K562 (cell line): ENCODE measurements at regions not wholly inside any gene's neighbourhood (a gene's known extent, or its start where the extent isn't known, plus 50 kb on each side); places are given as distances from the start of the nearest gene placed in this dataset.

Experiments
- ATAC-seq: fragments of 200-7000 bp; cut with Tn5 transposase; 3 replicates; pipeline ENCODE4 v1.9.1; 2020; ENCODE audit warnings: moderate library complexity
- BruUV-seq: library from RNA; stranded (reverse); fragments of 400-500 nt; replicated peaks from 2 replicates; lab custom pipeline; 2021; lab: Mats Ljungman, UMichigan
- CTCF ChIA-PET: fragments of 300-600 bp; formaldehyde crosslinking; extraction: SDS; loops from one replicate; lab custom pipeline; 2021; ENCODE audit warnings: low intra/inter-chr PET ratio; lab: Yijun Ruan, JAX
- POLR2A ChIA-PET: fragments of 300-600, 350-650 bp; sonication (Branson Sonifier 250); formaldehyde crosslinking; extraction: SDS; loops from one replicate; lab custom pipeline; 2021; ENCODE audit warnings: antibody characterized with exemption, inconsistent platforms; lab: Yijun Ruan, JAX
- DNase-seq, 4 experiments: peaks; one replicate each; pipeline versions ENCODE4 v3.0.0 to v3.0.0-alpha.2; 2011 to 2018; ENCODE audit warnings: low spot score in 3 of 4, mixed read lengths in 3 of 4; ENCODE audit errors: extremely low read depth in 1 of 4
- FAIRE-seq: peaks from 2 replicates; lab custom pipeline; 2011; peaks lifted over from hg19 to GRCh38; lab: Jason Lieb, UNC
- H2AFZ ChIP-seq: 2 replicates; pipeline ENCODE4 v1.6.0; 2011; ENCODE audit warnings: low read depth, low read length, control low read depth, inconsistent platforms
- H3K27ac ChIP-seq: fragments of 200-600 bp; 3 replicates; pipeline ENCODE4 v1.8.0; 2011; ENCODE audit warnings: low read depth, mild to moderate bottlenecking, control low read depth, inconsistent platforms, low read length, moderate library complexity, mixed read lengths; ENCODE audit errors: extremely low read depth
- H3K27me3 ChIP-seq, 2 experiments: fragments of 300-600 bp in 1 of 2; 2 replicates in 1 of 2; 3 replicates in 1 of 2; pipeline versions ENCODE4 v1.6.0 to v1.8.0; 2011; ENCODE audit warnings: inconsistent platforms in 2 of 2, low read length in 2 of 2, mild to moderate bottlenecking in 1 of 2, mixed read lengths in 1 of 2, moderate library complexity in 1 of 2; ENCODE audit not compliant: control insufficient read depth in 2 of 2, insufficient read depth in 2 of 2
- H3K36me3 ChIP-seq: fragments of 300-600 bp; 3 replicates; pipeline ENCODE4 v1.8.0; 2011; ENCODE audit warnings: mild to moderate bottlenecking, low read length, inconsistent platforms; ENCODE audit not compliant: control insufficient read depth, insufficient read depth
- H3K4me1 ChIP-seq, 2 experiments: fragments of 200-600 bp in 1 of 2; replicated peaks in 1 of 2; 2 replicates in 1 of 2; 3 replicates in 1 of 2; pipeline versions ENCODE4 v1.5.1 to v1.8.0; 2011; ENCODE audit warnings: inconsistent platforms in 2 of 2, low read length in 2 of 2, mild to moderate bottlenecking in 1 of 2, mixed read lengths in 1 of 2, moderate library complexity in 1 of 2; ENCODE audit not compliant: control insufficient read depth in 2 of 2, insufficient read depth in 2 of 2
- H3K4me2 ChIP-seq: 2 replicates; pipeline ENCODE4 v1.6.1; 2011; ENCODE audit warnings: low read length, control low read depth, inconsistent platforms, mixed read lengths; ENCODE audit not compliant: insufficient read depth
- H3K4me3 ChIP-seq: fragments of 200-600 bp; sonication (generic), shearing (Covaris generic); 2 replicates; pipeline ENCODE4 v1.5.1; 2016; ENCODE audit warnings: control low read depth, inconsistent platforms
- H3K79me2 ChIP-seq: fragments of 200-600 bp; 3 replicates; pipeline ENCODE4 v1.8.0; 2011; ENCODE audit warnings: low read length, inconsistent platforms; ENCODE audit not compliant: control insufficient read depth, insufficient read depth
- H3K9ac ChIP-seq, 2 experiments: 2 replicates each; pipeline versions ENCODE4 v1.6.0 to v1.6.1; 2011; ENCODE audit warnings: low read depth in 2 of 2, low read length in 2 of 2, control low read depth in 1 of 2, inconsistent platforms in 1 of 2, mild to moderate bottlenecking in 1 of 2, mixed read lengths in 1 of 2; ENCODE audit not compliant: insufficient read depth in 1 of 2
- H3K9me1 ChIP-seq: one replicate; pipeline ENCODE4 v1.6.0; 2011; ENCODE audit warnings: inconsistent platforms, mild to moderate bottlenecking, low read length, moderate library complexity; ENCODE audit not compliant: control insufficient read depth, insufficient read depth
- H3K9me3 ChIP-seq: replicated peaks from 2 replicates; pipeline ENCODE4 v1.5.1; 2011; ENCODE audit warnings: low read depth, low read length, inconsistent platforms; ENCODE audit not compliant: control insufficient read depth, insufficient read depth
- H4K20me1 ChIP-seq: replicated peaks from 2 replicates; pipeline ENCODE4 v1.6.1; 2011; ENCODE audit warnings: low read length, inconsistent platforms, mixed read lengths; ENCODE audit not compliant: control insufficient read depth, insufficient read depth
- ARID2 ChIP-seq: fragments of 450-650 bp; IDR thresholded peaks from 2 replicates; pipeline ENCODE4 v1.6.1; 2017; ENCODE audit warnings: antibody characterized with exemption, mild to moderate bottlenecking
- C11orf30 ChIP-seq: fragments of 450-650 bp; IDR thresholded peaks from 2 replicates; pipeline ENCODE4 v1.6.1; 2016; ENCODE audit warnings: low read depth, mild to moderate bottlenecking
- HOXB6 ChIP-seq: fragments of 250-450 bp; sonication (Bioruptor Pico); IDR thresholded peaks from 2 replicates; pipeline ENCODE4 v1.5.1; 2022; ENCODE audit warnings: mild to moderate bottlenecking, borderline replicate concordance
- MEF2A ChIP-seq: IDR thresholded peaks from 2 replicates; pipeline ENCODE4 v1.6.1; 2011; ENCODE audit warnings: low read depth, mild to moderate bottlenecking, low read length, moderate library complexity; ENCODE audit not compliant: control insufficient read depth
- RAD21 ChIP-seq, 2 experiments: fragments of 250-450 bp in 1 of 2; fragments of 450-650 bp in 1 of 2; sonication (Bioruptor Pico) in 1 of 2; formaldehyde crosslinking in 1 of 2; IDR thresholded peaks in 1 of 2; conservative IDR thresholded peaks in 1 of 2; 2 replicates each; pipeline versions ENCODE4 v1.4.0 to v1.8.0; 2020 to 2022; ENCODE audit warnings: mild to moderate bottlenecking in 2 of 2, moderate library complexity in 1 of 2
- ZBED1 ChIP-seq: IDR thresholded peaks from 2 replicates; pipeline ENCODE4 v1.6.1; 2014
- ZNF766 ChIP-seq: fragments of 200-800 bp; sonication (Bioruptor generic); conservative IDR thresholded peaks from 2 replicates; pipeline ENCODE4 v1.6.1; 2016; ENCODE audit warnings: missing genetic modification characterization, missing compliant biosample characterization
- ZSCAN32 ChIP-seq: fragments of 450-650 bp; formaldehyde crosslinking; IDR thresholded peaks from 2 replicates; pipeline ENCODE4 v1.4.0; 2020; ENCODE audit warnings: mild to moderate bottlenecking, moderate library complexity
- WGBS: fragments of 100-300 bp; shearing (Covaris generic); methylation state at CpG from one replicate; pipeline ENCODE4 v1.1.6; 2016; ENCODE audit warnings: low coverage, mixed read lengths; ENCODE audit not compliant: insufficient coverage; ENCODE audit errors: missing lambda C conversion rate; 5-methylcytosine and 5-hydroxymethylcytosine counted together
- in situ Hi-C: fragments of 300-500 bp; cut with MboI; formaldehyde crosslinking; loops from 4 replicates; pipeline ENCODE4 v1.15.0; 2018; ENCODE audit warnings: inconsistent platforms, mixed read lengths
- intact Hi-C: fragments of 100-400 bp; cut with micrococcal nuclease; formaldehyde crosslinking; loops from 2 replicates; pipeline ENCODE4 v1.14.2; 2022
- TF ChIP-seq, protein P1 (sequence below): fragments of 200-600 bp; sonication (generic); IDR thresholded peaks from one replicate; pipeline ENCODE4 v1.6.1; 2012; ENCODE audit warnings: mild to moderate bottlenecking, low read depth, low read length, inconsistent platforms

DNA sequence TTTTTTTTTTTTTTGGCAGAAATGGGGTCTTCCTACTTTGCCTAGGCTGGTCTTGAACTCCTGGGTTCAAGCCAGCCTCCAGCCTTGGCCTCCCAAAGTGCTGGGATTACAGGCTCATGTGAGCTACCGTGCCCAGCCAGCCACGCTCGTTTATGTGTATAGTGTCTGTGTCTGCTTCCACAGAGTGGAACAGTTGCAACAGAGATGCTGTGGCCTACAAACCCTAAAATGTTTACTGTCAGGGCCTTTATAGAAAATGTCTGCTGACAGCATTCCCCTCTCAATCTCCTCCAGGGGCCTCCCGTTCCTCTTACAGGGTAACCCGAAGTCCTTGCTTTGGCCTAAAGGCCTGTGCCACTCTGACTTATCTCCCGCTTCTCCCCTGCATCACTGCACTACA, 87.6 kb upstream of the LEP start:
- H4K20me1 ChIP-seq, result no peaks in the 10 kb centered on the region
- peaks cover 41 to 61% of the 10 kb centered on the region in 2 experiments for H3K27me3 ChIP-seq
- ChIA-PET POLR2A (interaction anchor here (0.7 to 2.2 kb wide), 3 partner anchors 15 to 643 kb away, joined by 3 to 6 read pairs (median 3); no protein-coding TSS in a partner anchor), CTCF (no interaction called here)
- H3K4me3 ChIP-seq, result no peak overlapping the region
- H3K27ac ChIP-seq, result no peak overlapping the region
- FAIRE-seq, result no peak
- H3K9me1 ChIP-seq, result no peaks in the 10 kb centered on the region
- no peak for ATAC-seq
- BruUV-seq, result no TSS peak
- H3K79me2 ChIP-seq, result no peaks in the 10 kb centered on the region
- intact Hi-C loops (no loop called here), in situ Hi-C loops (no loop called here)
- WGBS, result 3% methylated on average over 6 of the region's 6 CpGs
- no peak overlapping the region for H3K4me2 ChIP-seq
- H3K36me3 ChIP-seq, result no peaks in the 10 kb centered on the region
- no peak overlapping the region for H3K9ac ChIP-seq
- DNase-seq, result no peak
- H2AFZ ChIP-seq, result no peak overlapping the region
- H3K4me1 ChIP-seq, result peaks cover 0 to 7% of the 10 kb centered on the region in 2 experiments; a peak in 2 of 5 replicates
- no peaks in the 10 kb centered on the region for H3K9me3 ChIP-seq
- TF ChIP-seq RAD21 (CRISPR knock-in tag; conservative IDR thresholded peaks at IDR 0.05 in 1 of 2, IDR thresholded peaks at IDR 0.05 in 1 of 2), result no peak
- TF ChIP-seq, protein P1, sequence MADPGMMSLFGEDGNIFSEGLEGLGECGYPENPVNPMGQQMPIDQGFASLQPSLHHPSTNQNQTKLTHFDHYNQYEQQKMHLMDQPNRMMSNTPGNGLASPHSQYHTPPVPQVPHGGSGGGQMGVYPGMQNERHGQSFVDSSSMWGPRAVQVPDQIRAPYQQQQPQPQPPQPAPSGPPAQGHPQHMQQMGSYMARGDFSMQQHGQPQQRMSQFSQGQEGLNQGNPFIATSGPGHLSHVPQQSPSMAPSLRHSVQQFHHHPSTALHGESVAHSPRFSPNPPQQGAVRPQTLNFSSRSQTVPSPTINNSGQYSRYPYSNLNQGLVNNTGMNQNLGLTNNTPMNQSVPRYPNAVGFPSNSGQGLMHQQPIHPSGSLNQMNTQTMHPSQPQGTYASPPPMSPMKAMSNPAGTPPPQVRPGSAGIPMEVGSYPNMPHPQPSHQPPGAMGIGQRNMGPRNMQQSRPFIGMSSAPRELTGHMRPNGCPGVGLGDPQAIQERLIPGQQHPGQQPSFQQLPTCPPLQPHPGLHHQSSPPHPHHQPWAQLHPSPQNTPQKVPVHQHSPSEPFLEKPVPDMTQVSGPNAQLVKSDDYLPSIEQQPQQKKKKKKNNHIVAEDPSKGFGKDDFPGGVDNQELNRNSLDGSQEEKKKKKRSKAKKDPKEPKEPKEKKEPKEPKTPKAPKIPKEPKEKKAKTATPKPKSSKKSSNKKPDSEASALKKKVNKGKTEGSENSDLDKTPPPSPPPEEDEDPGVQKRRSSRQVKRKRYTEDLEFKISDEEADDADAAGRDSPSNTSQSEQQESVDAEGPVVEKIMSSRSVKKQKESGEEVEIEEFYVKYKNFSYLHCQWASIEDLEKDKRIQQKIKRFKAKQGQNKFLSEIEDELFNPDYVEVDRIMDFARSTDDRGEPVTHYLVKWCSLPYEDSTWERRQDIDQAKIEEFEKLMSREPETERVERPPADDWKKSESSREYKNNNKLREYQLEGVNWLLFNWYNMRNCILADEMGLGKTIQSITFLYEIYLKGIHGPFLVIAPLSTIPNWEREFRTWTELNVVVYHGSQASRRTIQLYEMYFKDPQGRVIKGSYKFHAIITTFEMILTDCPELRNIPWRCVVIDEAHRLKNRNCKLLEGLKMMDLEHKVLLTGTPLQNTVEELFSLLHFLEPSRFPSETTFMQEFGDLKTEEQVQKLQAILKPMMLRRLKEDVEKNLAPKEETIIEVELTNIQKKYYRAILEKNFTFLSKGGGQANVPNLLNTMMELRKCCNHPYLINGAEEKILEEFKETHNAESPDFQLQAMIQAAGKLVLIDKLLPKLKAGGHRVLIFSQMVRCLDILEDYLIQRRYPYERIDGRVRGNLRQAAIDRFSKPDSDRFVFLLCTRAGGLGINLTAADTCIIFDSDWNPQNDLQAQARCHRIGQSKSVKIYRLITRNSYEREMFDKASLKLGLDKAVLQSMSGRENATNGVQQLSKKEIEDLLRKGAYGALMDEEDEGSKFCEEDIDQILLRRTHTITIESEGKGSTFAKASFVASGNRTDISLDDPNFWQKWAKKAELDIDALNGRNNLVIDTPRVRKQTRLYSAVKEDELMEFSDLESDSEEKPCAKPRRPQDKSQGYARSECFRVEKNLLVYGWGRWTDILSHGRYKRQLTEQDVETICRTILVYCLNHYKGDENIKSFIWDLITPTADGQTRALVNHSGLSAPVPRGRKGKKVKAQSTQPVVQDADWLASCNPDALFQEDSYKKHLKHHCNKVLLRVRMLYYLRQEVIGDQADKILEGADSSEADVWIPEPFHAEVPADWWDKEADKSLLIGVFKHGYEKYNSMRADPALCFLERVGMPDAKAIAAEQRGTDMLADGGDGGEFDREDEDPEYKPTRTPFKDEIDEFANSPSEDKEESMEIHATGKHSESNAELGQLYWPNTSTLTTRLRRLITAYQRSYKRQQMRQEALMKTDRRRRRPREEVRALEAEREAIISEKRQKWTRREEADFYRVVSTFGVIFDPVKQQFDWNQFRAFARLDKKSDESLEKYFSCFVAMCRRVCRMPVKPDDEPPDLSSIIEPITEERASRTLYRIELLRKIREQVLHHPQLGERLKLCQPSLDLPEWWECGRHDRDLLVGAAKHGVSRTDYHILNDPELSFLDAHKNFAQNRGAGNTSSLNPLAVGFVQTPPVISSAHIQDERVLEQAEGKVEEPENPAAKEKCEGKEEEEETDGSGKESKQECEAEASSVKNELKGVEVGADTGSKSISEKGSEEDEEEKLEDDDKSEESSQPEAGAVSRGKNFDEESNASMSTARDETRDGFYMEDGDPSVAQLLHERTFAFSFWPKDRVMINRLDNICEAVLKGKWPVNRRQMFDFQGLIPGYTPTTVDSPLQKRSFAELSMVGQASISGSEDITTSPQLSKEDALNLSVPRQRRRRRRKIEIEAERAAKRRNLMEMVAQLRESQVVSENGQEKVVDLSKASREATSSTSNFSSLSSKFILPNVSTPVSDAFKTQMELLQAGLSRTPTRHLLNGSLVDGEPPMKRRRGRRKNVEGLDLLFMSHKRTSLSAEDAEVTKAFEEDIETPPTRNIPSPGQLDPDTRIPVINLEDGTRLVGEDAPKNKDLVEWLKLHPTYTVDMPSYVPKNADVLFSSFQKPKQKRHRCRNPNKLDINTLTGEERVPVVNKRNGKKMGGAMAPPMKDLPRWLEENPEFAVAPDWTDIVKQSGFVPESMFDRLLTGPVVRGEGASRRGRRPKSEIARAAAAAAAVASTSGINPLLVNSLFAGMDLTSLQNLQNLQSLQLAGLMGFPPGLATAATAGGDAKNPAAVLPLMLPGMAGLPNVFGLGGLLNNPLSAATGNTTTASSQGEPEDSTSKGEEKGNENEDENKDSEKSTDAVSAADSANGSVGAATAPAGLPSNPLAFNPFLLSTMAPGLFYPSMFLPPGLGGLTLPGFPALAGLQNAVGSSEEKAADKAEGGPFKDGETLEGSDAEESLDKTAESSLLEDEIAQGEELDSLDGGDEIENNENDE, result no peak
- no peak for TF ChIP-seq ZBED1
- TF ChIP-seq HOXB6 (CRISPR knock-in tag), result no peak
- TF ChIP-seq ZSCAN32 (CRISPR knock-in tag), result no peak
- TF ChIP-seq ZNF766 (CRISPR knock-in tag), result no peak
- TF ChIP-seq C11orf30, result no peak
- no peak for TF ChIP-seq ARID2
- TF ChIP-seq MEF2A, result no peak
